Stimulated activated naive B cell treated with anti-CD40 and anti-IgM and Interleukin-4, amounts not matched to agents 10 μg/mL and 1 μg/mL and 100 μg/mL, for 72 hours (primary cell): ENCODE measurements at regions not wholly inside any gene's neighbourhood (a gene's known extent, or its start where the extent isn't known, plus 50 kb on each side); places are given as distances from the start of the nearest gene placed in this dataset.
"Not testable (repeated sequence)": the region's sequence is repeated elsewhere in the genome, so short reads cannot be mapped to it uniquely, and the experiment has no call there.

Source experiments
- ATAC-seq, 2 donors: fragments of 150-1000 bp; cut with Tn5 transposase; replicated peaks; 2 replicates each; pipeline ENCODE4 v1.10.0; 2021; ENCODE audit warnings: moderate library complexity in 1 of 2
- DNase-seq: peaks from one replicate; pipeline ENCODE4 v3.0.0; 2021
- H3K27ac Mint-ChIP-seq: one replicate; pipeline ENCODE4 v1.8.0; 2022; ENCODE audit warnings: mild to moderate bottlenecking, mixed read lengths
- H3K27me3 Mint-ChIP-seq, 2 donors: one replicate each; pipeline ENCODE4 v1.8.0; 2022; ENCODE audit warnings: mixed read lengths in 2 of 2
- H3K36me3 Mint-ChIP-seq, 2 donors: one replicate each; pipeline ENCODE4 v1.8.0; 2022; ENCODE audit warnings: mixed read lengths in 2 of 2, mild to moderate bottlenecking in 1 of 2
- H3K4me1 Mint-ChIP-seq, 2 donors: one replicate each; pipeline ENCODE4 v1.8.0; 2022; ENCODE audit warnings: mixed read lengths in 2 of 2, mild to moderate bottlenecking in 1 of 2
- H3K4me3 Mint-ChIP-seq, 2 donors: one replicate each; pipeline ENCODE4 v1.8.0; 2022; ENCODE audit warnings: mild to moderate bottlenecking in 2 of 2, mixed read lengths in 2 of 2, moderate library complexity in 1 of 2
- H3K9me3 Mint-ChIP-seq, 2 donors: one replicate each; pipeline ENCODE4 v1.8.0; 2022; ENCODE audit warnings: mixed read lengths in 2 of 2, mild to moderate bottlenecking in 1 of 2

GRCh38 chr2:138267902-138268254, 233.7 kb upstream of the SPOPL start:
- Mint-ChIP-seq H3K4me1 (peaks cover 3 to 12% of the 10 kb centered on the region in 2 donors), H3K4me3 (no peak overlapping the region), H3K27ac (peak overlapping the region; percentile 14), H3K9me3 (peaks cover 1 to 7% of the 10 kb centered on the region in 2 donors), H3K27me3 (no peaks in the 10 kb centered on the region), H3K36me3 (no peaks in the 10 kb centered on the region)
- no peak for DNase-seq
- ATAC-seq: peak; percentile 62 to 79

- H3K9me3 Mint-ChIP-seq: peaks cover 0 to 5% of the 10 kb centered on the region in 2 donors
- H3K4me1 Mint-ChIP-seq: peaks cover 3 to 12% of the 10 kb centered on the region in 2 donors
- no peaks in the 10 kb centered on the region for H3K36me3 Mint-ChIP-seq
- no peaks in the 10 kb centered on the region for H3K27me3 Mint-ChIP-seq
- DNase-seq (no peak), ATAC-seq (no peak)
- H3K4me3 Mint-ChIP-seq: no peak overlapping the region
- H3K27ac Mint-ChIP-seq: no peak overlapping the region
Measured at GRCh38 chr2:138269765-138270164, 231.8 kb upstream of the SPOPL start.

GRCh38 chr2:138271467-138271866, 230.1 kb upstream of the SPOPL start:
- peaks cover 3 to 12% of the 10 kb centered on the region in 2 donors for H3K4me1 Mint-ChIP-seq
- DNase-seq (no peak), ATAC-seq (no peak)
- no peaks in the 10 kb centered on the region for H3K27me3 Mint-ChIP-seq
- no peak overlapping the region for H3K4me3 Mint-ChIP-seq
- H3K9me3 Mint-ChIP-seq: peaks cover 0 to 1% of the 10 kb centered on the region in 2 donors
- H3K36me3 Mint-ChIP-seq: no peaks in the 10 kb centered on the region
- no peak overlapping the region for H3K27ac Mint-ChIP-seq

- Mint-ChIP-seq H3K27me3 (no peaks in the 10 kb centered on the region), H3K4me1 (peaks cover 3 to 7% of the 10 kb centered on the region in 2 donors), H3K36me3 (no peaks in the 10 kb centered on the region), H3K4me3 (no peak overlapping the region), H3K9me3 (peaks cover 0 to 1% of the 10 kb centered on the region in 2 donors), H3K27ac (no peak overlapping the region)
- DNase-seq: no peak
- ATAC-seq: no peak
Measured at GRCh38 chr2:138272524-138273195, 228.9 kb upstream of the SPOPL start.

- H3K27ac Mint-ChIP-seq, H3K4me3 Mint-ChIP-seq, H3K4me1 Mint-ChIP-seq, H3K27me3 Mint-ChIP-seq, H3K36me3 Mint-ChIP-seq, ATAC-seq, DNase-seq, H3K9me3 Mint-ChIP-seq: not testable (repeated sequence)
Measured at GRCh38 chr2:138273280-138273679, 228.3 kb upstream of the SPOPL start.

DNA sequence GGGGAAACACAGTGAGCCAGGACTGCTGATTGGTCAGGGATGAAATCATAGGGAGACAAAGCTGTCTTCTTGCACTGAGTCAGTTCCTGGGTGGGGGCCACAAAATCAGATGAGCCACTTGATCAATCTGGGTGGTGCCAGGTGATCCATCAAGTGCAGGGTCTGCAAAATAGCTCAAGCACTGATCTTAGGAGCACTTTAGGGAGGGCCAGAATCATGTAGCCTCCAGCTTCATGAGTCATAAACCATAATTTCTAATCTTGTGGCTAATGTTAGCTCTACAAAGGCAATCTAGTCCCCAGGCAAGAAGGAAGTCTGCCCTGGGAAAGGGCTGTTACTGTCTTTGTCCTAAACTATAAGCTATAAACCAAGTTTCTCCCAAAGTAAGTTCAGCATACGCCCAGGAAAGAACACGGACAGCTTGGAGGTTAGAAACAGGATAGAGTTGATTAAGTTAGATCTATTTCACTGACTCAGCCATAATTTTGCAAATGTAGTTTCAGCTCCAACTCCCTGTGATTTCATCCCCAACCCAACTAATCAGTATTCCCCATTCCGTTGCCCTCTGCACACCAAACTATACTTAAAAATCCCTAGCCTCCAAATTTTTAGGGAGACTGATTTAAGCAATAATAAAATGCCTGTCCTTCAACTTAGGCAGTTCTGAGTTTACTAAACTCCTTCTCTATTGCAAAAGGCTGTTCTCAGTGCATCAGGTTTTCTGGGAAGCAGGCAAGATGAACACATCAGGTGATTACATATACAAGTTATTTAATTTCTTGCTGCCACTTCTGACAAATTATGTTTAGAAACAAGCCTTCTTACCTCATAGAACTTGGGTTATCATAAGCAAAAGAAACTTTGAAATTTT, 226.9 kb upstream of the SPOPL start:
- no peak for DNase-seq
- no peak overlapping the region for H3K27ac Mint-ChIP-seq

GRCh38 chr2:138275292-138275690, 226.3 kb upstream of the SPOPL start:
- Mint-ChIP-seq H3K4me3 (no peak overlapping the region), H3K36me3 (no peaks in the 10 kb centered on the region), H3K27ac (no peak overlapping the region), H3K27me3 (no peaks in the 10 kb centered on the region), H3K4me1 (no peaks in the 10 kb centered on the region), H3K9me3 (peaks cover 0 to 1% of the 10 kb centered on the region in 2 donors)
- DNase-seq: no peak
- ATAC-seq: no peak

More for the DNA sequence above, 226.9 kb upstream of the SPOPL start:
- no peaks in the 10 kb centered on the region for H3K36me3 Mint-ChIP-seq
- peaks cover 0 to 1% of the 10 kb centered on the region in 2 donors for H3K9me3 Mint-ChIP-seq
- no peak for ATAC-seq
- no peaks in the 10 kb centered on the region for H3K27me3 Mint-ChIP-seq
- H3K4me3 Mint-ChIP-seq: no peak overlapping the region
- H3K4me1 Mint-ChIP-seq: no peaks in the 10 kb centered on the region

GRCh38 chr2:138275881-138276280, 225.7 kb upstream of the SPOPL start:
- no peak overlapping the region for H3K4me3 Mint-ChIP-seq
- DNase-seq (no peak), ATAC-seq (no peak)
- no peaks in the 10 kb centered on the region for H3K36me3 Mint-ChIP-seq
- no peaks in the 10 kb centered on the region for H3K4me1 Mint-ChIP-seq
- no peaks in the 10 kb centered on the region for H3K27me3 Mint-ChIP-seq
- H3K27ac Mint-ChIP-seq: no peak overlapping the region
- peaks cover 0 to 1% of the 10 kb centered on the region in 2 donors for H3K9me3 Mint-ChIP-seq

DNA sequence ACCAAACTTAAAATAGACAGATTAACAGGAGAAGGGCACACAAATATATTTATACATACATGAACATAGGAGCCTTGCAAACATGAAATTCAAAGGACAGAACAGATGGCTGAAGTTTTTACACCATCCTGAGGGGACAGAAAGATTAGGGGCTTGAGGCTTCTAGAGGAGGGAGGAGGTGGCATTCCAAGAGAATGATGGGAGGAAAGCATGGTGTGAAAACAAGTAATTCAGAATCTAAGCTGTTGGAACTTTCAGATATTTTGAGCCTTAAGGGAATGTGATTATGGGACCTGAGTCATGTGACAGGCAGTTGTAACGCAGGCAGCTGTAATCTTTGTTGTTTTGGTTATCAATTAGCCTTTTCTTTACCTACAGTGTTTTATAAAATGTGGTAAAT, 225.2 kb upstream of the SPOPL start:
- DNase-seq (no peak), ATAC-seq (no peak)
- H3K9me3 Mint-ChIP-seq: peaks cover 0 to 1% of the 10 kb centered on the region in 2 donors
- H3K4me1 Mint-ChIP-seq: no peaks in the 10 kb centered on the region
- no peak overlapping the region for H3K4me3 Mint-ChIP-seq
- H3K27ac Mint-ChIP-seq: no peak overlapping the region
- no peaks in the 10 kb centered on the region for H3K27me3 Mint-ChIP-seq
- no peaks in the 10 kb centered on the region for H3K36me3 Mint-ChIP-seq

GRCh38 chr2:138277062-138277461, 224.5 kb upstream of the SPOPL start:
- H3K36me3 Mint-ChIP-seq: no peaks in the 10 kb centered on the region
- H3K9me3 Mint-ChIP-seq: no peaks in the 10 kb centered on the region
- no peak overlapping the region for H3K27ac Mint-ChIP-seq
- DNase-seq: no peak
- H3K27me3 Mint-ChIP-seq: no peaks in the 10 kb centered on the region
- H3K4me3 Mint-ChIP-seq: no peak overlapping the region
- no peaks in the 10 kb centered on the region for H3K4me1 Mint-ChIP-seq
- no peak for ATAC-seq

DNA sequence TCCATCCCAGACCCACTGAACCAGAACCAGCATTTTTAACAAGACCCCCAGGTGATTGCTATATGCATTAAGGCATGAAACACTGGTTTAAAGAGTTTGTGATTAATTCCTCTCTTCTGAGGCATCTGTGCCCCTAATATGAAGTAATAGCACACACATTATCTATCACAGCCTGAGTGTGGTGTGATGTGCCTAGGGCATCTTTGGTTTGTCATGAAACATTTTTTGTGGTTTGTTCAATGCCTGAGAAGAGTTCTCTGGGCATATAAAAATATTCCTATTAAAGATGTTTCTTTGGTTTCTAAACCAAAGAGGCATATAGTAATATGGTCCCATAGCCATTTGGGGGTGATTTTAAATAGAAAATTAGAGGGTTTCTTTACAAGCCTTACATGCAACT, 221.7 kb upstream of the SPOPL start:
- DNase-seq (no peak), ATAC-seq (no peak)
- H3K4me3 Mint-ChIP-seq: no peak overlapping the region
- H3K9me3 Mint-ChIP-seq: no peaks in the 10 kb centered on the region
- no peaks in the 10 kb centered on the region for H3K4me1 Mint-ChIP-seq
- H3K36me3 Mint-ChIP-seq: no peaks in the 10 kb centered on the region
- no peaks in the 10 kb centered on the region for H3K27me3 Mint-ChIP-seq
- no peak overlapping the region for H3K27ac Mint-ChIP-seq

- no peaks in the 10 kb centered on the region for H3K27me3 Mint-ChIP-seq
- H3K36me3 Mint-ChIP-seq: peaks cover 0 to 6% of the 10 kb centered on the region in 2 donors
- H3K4me3 Mint-ChIP-seq: no peak overlapping the region
- no peaks in the 10 kb centered on the region for H3K4me1 Mint-ChIP-seq
- no peak overlapping the region for H3K27ac Mint-ChIP-seq
- ATAC-seq (no peak), DNase-seq (no peak)
- H3K9me3 Mint-ChIP-seq: peaks cover 6 to 7% of the 10 kb centered on the region in 2 donors
Measured at GRCh38 chr2:138280999-138281695, 220.4 kb upstream of the SPOPL start.

GRCh38 chr2:138282014-138282672, 219.4 kb upstream of the SPOPL start:
- ATAC-seq (no peak), DNase-seq (no peak)
- Mint-ChIP-seq H3K27me3 (no peaks in the 10 kb centered on the region), H3K36me3 (peaks cover 0 to 11% of the 10 kb centered on the region in 2 donors), H3K9me3 (peaks cover 8 to 10% of the 10 kb centered on the region in 2 donors), H3K4me3 (no peak overlapping the region), H3K27ac (no peak overlapping the region), H3K4me1 (no peaks in the 10 kb centered on the region)

DNA sequence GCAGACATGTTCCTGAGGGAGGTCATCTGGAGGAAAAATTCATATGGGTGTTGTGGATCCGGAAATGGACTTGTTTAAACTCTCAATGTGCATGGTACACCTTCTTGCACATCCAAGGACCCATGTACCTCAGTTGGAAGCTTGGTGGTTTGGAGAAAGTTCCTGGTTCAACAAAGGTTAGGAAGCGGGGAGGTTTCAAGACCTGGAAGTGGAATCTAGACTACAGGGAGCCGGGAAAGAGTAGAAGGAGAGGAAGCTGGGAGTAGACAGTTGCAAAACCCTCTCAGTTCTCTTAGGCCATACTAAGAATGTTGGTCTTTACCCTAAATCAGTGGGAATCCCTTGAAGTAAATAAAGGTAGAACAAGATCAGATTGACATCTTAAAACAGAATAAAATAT, 209.8 kb upstream of the SPOPL start:
- H3K36me3 Mint-ChIP-seq: peaks cover 0 to 16% of the 10 kb centered on the region in 2 donors
- H3K4me1 Mint-ChIP-seq: no peaks in the 10 kb centered on the region
- no peak overlapping the region for H3K27ac Mint-ChIP-seq
- no peak overlapping the region for H3K4me3 Mint-ChIP-seq
- DNase-seq (no peak), ATAC-seq (no peak)
- peaks cover 2 to 11% of the 10 kb centered on the region in 2 donors for H3K9me3 Mint-ChIP-seq
- H3K27me3 Mint-ChIP-seq: no peaks in the 10 kb centered on the region
